ENCODE measurements at regions not wholly inside any gene's neighbourhood (a gene's known extent, or its start where the extent isn't known, plus 50 kb on each side); places are given as distances from the start of the nearest gene placed in this dataset.

DNA sequence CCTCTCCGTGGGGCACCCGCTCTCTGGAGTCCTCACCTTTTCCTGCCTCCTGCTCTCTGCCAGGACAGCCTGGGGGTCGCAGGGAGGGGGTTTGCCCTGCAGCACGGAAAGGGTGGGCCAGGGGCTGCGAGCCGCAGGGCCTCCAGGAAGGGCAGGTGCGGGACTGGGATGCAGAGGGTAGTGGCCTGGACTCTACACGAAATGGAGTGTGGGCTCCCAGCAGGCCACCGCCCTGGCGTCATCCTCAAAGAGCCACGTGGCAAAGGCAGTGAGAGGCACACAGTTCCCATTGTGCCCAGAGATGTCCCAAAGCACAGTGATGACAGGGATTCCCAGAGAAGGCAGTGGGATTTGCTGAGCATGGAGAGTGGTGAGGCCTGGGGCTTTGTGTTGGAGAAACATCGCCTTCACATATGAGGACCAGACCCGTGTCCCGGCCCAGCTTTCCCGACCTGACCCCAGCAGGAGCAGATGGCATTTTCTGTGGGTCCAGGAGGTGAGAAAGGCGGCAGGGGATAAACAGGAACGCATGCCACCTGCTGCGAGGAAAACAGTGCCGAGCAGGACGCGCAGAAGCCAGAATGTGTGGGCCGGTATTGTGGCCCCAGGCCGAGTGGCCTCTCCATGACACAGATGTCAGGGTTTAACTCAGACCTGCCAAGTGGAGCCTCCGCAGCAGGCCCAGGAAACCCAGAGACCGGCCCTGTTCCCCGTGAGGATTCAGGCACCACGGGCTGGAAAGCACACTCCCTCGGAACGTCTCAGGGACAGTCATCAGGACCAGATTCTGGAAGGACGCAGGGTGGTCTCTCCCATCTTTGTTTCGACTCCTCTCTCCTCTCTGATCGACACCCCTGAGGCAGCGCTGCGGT is 855.5 kb upstream of the SALL3 start:
- ChIA-PET POLR2A (no interaction called here), CTCF (no interaction called here)

DNA sequence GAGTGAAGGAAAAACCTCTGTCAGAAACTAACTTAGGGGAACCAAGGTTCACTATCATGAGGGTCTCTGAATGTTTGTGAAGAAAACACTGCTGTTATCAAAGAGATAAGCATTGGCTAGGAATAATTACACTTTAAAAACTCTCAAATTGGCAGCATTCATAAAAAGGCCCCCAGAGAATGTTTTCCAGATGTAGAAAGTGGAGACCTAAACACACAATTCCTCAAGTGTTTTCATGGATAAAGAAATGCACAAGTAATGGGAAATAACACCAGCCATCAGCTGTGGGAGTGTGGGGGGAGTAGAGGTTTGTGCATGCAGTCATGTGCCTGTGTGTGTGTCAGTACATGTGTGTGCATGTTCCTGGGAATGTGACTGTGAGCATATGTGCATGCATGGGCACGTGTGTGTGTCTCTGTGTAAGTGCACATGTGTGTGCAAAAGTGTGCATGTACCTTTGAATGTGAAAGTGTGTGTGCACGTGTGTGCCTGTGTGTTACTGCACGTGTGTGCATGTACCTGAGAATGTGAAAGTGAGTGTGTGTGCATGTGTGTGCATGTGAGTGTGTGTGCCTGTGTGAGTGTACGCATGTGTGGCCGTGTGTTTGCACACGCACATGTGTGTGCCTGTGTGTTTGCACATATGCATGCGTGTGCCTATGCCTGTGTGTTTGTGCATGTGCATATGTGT is 854.3 kb upstream of the SALL3 start:
- CTCF ChIA-PET, result no interaction called here
- POLR2A ChIA-PET, result no interaction called here

DNA sequence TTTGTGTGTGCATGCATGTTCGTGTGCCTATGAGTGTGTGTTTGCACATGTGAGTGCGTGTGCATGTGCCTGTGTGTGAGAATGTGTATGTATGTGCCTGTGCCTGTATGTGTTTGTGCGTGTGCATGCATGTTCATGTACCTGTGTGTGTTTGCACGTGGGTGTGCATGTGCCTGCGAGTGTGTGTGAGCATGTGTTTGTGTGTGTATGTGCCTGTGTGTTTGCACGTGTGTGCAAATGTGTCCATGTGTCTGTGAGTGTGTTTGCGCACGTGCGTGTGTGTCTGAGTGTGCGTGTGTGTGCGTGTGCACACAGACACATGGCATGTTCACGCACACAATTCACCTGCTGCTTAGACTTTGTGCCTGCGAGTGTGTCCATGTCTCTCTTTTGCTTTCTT is 853.5 kb upstream of the SALL3 start:
- ChIA-PET POLR2A (no interaction called here), CTCF (no interaction called here)

DNA sequence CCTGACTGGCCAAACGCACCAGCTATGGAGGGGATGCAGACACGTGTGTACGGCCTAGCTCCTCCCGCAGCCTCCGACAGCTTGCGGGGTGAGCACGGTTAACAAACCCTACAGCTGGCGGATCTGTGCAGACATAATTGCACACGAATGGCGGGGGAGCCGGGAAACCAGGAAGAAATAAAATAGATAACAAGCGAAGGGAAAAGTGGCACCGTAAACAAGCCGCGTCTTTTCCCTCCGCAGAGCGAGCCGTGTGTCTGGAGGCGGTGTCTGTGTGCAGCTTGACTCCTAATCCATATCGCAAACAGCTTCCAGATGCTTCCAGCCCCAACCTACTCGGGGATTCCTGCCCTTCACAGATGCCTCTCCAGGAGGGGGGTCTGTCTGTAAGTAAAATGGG is 853.1 kb upstream of the SALL3 start:
- POLR2A ChIA-PET, result no interaction called here
- CTCF ChIA-PET, result no interaction called here

DNA sequence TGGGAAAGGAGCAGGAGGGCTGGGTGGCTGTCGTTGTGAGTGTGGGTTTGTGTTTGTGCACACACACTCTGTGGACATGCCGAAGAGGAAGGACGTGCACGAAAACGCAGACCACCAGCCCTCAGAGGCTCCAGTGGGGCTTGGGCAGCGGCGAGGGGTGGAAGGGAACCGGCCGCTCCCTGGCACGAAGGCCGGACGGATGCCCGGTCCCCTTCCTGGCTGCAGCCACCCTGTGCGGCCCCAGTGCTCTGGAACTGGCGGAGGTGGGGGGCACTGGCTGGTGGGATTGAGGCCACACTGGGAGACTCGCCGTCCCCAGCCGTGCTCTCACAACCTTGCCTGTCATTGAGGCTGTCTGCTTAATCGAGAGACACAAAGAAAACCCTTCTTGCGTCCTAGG is 852.6 kb upstream of the SALL3 start:
- ChIA-PET CTCF (no interaction called here), POLR2A (no interaction called here)

DNA sequence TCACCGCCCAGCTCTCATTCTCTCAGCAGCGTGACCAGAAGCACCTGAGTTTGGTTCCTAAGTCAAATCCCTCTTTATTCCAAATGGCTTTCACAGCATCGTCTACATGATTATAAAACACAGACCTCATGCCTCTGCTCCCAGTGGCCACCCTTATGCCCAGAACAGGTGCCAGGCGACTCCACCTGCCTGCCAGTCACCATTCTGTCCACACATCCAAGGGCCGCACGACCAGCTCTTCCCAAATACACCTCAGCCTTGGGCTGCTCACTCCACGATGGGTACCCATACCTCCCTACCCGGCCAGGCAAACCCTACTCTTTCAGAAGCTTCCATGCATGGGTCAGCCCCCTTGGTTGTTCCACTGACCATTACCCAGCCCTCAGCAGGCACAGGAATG is 851.6 kb upstream of the SALL3 start:
- ChIA-PET POLR2A (no interaction called here), CTCF (no interaction called here)

DNA sequence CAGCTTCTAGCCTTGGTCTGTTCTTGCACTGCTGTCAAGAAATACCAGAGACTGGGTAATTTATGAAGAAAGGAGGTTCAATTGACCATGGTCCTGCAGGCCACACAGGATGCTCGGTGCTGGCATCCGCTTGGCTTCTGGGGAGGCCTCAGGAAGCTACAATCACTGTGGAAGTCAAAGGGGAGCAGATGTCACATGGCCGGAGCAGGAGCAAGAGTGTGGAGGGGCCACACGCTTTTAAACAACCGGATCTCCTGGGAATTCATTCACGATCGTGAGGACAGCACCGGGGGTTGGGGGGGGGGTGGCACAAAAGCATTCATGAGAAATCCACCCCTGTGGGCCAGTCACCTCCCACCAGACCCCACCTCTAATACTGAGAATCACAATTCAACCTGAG is 850.4 kb upstream of the SALL3 start:
- CTCF ChIA-PET, result no interaction called here
- POLR2A ChIA-PET, result no interaction called here

DNA sequence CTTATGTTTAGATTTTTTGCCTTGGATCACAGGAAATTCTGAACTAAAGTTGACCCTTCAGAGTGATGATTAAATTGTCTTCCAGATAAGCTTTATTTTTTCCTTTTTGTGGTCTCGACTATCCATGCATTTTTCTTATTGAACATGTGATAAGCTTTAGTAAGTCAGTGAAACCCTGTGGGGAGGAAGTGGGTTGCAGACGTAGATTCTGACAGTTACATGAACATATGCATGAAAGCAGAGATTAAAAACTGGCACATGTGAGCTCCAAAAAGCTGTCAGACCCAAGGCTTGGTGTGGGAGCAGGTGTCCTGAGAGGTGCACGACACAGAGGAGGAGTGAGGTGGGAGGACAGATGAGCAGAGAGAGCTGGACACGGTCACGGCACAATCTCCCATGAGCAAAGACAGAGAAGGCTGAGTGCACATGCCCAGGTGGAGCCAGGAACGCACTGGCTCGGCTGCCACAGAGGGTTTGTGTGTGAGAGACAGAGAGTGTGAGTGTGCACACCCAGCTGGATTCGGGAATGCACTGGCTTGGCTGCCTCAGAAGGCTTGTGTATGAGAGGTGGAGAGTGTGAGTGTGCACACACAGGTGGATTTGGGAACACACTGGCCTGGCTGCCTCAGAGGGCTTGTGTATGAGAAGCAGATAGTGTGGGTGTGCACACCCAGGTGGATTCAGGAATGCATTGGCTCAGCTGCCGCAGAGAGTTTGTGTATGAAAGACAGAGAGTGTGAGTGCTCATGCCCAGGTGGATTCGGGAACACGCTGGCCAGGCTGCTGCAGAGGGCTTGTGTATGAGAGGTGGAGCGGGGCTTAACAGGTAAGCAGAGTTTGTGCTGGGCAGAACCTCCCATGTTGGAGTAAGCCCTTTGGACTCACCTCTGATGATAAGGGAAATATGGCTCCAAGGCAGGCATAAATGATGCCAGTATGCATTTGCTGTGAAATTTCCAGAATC is 849.1 kb upstream of the SALL3 start:
- POLR2A ChIA-PET, result no interaction called here

DNA sequence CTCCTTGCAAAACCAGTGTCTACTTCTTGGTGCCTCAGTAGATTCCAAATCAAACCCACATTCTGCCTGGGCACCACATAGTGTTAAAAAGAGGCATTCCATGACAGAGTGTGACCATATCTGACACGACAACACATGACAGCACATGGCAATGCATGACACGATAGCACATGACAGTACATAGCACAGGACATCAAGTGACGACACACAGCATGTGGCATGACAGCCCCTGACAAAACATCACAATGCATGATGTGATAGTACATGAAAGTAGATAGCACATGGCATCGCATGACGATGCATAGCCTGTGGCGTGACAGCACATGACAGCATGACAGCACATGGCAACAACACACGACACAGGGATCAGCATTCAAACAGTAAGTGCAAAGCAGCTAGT is 845.9 kb upstream of the SALL3 start:
- CTCF ChIA-PET, result no interaction called here
- POLR2A ChIA-PET, result no interaction called here

More for the DNA sequence above, 849.1 kb upstream of the SALL3 start:
- CTCF ChIA-PET, result no interaction called here

DNA sequence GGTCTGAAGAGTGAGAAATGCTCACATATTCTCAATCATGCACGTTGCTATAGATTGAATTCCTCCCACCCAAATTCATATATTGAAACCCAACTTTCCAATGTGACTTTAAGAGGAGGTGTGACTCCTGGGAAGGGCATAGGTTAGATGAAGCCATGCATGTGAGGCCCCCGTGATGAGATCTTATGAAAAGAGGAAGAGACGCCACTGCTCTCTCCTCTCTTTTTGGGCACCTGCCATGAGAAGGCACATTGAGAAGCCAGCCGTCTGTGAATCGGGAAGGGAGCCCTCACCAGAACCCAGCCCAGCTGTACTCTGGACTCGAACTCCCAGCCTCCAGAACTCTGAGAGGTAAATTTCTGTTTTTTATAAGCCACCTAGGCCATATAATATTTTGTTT is 842.6 kb upstream of the SALL3 start:
- CTCF ChIA-PET, result no interaction called here
- POLR2A ChIA-PET, result no interaction called here

DNA sequence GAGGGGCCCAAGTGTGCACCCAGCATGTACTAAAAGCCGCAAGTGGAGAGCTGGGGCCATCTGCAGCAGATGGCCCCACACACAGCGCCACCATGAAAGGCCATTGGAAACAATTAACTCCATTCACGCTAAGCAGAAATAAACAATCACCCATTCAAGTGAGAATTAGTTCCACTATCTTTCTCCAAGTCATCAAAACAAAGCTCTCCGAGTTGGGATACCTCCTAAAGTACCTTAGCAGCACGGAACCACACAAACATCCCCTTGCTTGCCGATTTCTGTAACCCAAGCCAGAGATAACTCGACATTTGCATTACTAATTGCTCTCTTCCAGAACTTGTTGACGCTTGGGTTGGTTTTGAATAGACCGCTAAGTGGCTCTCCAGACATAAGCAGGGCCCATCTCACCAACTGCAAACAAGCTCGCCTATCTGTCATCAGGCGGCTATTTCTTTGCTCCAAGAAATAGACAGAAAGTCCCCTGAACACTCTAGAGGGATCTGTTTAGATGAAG is 840.6 kb upstream of the SALL3 start:
- POLR2A ChIA-PET, result no interaction called here
- CTCF ChIA-PET, result no interaction called here

DNA sequence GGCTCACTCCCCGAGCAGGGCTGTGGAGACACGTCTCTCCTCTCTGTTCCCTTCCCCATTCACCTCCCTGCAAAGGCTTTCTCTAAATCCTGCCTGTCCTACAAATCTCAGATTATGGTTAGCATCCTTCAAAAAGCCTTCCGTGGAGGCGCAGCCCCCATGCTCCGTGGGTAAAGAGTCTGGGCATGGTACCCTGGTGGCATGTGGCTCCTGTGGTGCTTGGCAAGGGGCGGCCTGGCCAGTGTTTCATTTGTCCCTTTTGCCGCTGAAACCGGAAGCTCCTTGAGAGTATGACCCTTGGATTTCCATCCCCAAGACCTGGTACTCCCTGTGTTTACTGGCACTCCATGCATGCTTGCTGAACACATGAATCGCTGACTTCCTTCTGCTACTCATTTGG is 839.3 kb upstream of the SALL3 start:
- POLR2A ChIA-PET, result no interaction called here

DNA sequence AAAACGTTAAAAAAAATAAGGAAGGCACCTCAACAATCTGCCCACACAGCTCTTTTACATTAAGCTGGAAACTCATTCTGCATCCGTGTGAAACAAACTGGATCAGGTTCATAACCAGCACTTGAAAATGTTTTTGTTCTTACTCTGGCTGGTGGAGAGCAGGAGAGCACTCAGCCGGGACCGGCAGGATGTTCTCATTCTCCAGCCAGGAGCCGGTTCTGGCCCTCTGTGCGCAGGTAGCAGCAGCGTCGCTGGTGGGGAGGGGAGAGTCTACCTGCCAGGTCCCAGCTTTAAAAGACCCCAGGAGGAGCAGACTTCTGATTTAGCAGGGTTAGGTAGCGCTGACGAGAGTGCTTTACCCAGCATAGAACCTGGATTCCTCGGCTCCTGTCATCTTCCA is 834.9 kb upstream of the SALL3 start:
- CTCF ChIA-PET, result no interaction called here
- POLR2A ChIA-PET, result no interaction called here

More for the DNA sequence above, 839.3 kb upstream of the SALL3 start:
- CTCF ChIA-PET, result no interaction called here

DNA sequence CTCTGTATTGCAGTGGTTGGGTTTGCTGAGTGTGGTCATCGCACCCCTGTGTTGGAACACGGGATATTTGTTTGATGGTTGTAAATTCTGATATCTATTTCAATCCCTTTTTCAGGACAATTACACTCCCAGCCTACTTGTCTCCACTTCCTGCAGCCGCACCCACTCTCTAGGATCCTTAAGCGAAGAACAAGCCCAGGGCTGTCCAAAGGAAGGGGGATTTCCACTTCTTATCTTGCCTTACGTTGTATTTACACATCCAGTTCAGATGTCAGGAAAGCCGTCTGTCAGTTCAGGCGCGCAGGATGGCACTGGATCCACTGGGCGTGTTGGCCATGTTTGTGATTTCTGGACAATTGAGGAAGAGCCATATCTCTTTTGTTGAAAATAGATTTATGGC is 834.5 kb upstream of the SALL3 start:
- POLR2A ChIA-PET, result no interaction called here
- CTCF ChIA-PET, result no interaction called here

DNA sequence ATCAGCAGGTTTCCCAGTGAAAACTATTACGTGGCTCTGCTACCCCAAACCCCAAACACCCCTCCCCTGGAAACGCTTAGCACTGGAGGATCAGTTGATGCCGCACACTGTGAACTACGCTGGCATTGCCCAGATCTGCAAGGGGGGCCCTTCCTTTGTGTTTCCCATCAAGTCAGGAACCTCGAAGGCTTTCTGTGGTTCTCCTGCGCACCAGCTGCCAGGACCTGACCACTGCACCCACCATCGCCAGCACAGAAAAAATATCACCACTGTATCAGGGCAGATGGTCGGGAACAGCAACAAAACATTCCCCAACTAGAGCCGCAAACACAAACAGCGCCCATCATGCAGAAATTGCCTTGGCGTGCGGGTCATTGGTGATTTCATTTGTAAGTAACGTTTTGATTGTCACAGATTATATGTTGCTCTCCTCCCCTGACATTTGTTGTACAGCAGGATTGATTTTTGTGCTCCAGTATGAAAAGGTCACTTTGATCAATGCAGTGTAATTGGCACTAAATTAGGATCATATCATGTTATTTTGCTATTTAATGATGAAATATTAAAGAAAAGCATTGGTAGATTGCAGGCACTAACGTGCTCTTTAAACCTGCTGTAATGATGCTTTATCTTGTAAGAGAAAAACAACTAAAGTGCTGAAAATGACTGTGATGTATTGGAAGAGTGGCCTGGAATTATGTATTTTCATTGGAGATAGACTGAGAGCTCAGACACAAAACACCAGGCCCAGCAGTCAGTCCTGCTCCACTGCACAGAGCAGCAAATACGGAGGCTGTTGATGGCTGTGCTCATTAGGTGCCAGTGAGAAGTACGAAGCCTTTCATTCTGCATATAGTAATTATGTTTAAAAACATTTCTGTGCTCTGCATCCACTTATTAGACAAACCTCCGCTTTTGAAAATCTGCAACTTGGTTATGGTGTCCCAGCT is 833.2 kb upstream of the SALL3 start:
- CTCF ChIA-PET, result no interaction called here

DNA sequence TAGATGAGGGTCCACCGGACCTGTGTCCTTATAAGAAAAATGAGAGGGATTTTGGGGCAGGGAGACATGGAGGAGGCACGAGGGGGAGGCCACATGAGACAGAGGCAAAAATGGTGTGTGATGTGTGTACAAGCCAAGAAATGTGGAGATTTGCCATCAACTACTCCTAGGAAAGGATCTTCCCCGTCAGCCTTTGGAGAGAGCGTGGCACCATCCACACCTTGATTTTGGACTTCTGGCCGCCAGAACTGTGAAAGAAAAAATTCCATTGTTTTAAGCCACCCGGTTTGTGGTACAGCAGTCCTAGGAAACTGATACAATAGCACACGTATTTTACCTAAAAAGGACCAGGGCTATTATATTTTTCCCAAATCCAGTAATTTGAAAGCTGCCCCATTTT is 829.0 kb upstream of the SALL3 start:
- CTCF ChIA-PET, result no interaction called here
- POLR2A ChIA-PET, result no interaction called here

More for the DNA sequence above, 833.2 kb upstream of the SALL3 start:
- POLR2A ChIA-PET, result no interaction called here

DNA sequence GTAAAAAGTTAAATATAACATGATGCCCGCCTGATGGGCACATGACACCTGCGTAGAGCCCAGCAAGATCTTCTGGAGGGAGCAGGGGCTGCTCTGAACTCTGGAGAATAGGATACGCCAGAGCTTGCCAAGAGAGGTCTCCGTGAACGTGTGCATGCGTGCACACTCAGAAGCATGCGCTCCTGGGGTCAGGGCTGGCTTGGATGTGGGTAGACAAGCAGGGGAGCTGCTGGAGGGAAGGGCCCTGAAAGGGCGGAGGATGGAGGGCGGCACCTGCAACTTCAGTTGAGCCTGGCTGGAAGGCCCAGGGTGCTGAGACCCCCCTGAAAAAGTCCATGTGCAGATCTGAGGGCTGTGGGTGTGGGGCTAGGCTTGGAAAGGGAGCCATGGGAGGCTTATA is 828.4 kb upstream of the SALL3 start:
- ChIA-PET POLR2A (no interaction called here), CTCF (no interaction called here)

DNA sequence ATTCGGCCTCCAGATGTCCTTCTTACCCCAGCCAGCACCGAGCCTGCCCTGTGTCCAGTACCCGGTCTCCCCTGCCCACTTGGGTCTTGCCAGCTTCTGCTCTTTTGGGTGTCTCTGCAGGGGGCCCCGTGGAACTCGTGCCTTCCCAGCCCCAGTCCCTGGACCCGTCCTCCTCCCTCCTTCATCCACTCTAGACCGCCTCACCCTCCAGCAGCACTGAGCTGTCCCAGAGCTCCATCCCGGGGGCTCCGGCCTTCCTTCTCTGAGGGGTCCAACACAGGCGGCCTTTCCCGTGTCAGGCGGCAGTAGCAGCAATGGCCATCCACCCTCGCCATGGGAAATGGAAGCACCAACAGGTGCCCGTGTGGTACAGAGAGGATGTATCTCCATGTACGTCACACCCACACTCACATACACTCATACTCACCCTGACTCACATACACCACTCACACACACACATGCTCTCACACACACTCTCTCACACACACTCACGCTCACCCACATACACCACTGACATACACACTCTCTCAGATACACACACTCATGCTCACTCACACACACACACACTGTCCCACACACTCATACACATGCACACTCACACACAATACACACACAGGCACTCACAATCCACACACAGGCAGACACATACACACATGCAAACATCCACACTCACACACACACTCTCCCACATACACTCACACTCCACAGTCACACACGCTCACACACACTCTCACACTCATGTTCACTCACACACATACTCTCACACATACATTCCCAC is 827.5 kb upstream of the SALL3 start:
- CTCF ChIA-PET, result no interaction called here

DNA sequence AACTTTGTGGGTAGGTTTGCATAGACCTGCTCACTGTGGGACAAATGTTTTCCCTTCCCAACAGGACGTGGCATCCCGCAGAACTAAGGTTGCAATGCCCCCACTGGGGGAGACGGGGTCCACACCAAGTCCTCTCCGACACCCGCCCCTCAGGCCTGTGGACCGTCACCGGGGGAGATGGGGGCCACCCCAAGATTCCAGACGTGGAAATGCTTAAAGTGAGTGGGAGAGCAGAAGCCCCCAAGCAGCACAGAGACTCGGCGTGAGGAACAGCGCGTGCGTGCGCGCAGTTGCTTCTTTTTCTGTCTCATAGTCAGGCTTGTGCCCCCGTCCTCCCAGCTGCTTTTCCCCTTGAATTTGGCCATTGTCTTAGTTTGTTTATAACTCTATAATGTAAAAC is 826.3 kb upstream of the SALL3 start:
- CTCF ChIA-PET, result no interaction called here
- POLR2A ChIA-PET, result no interaction called here

More for the DNA sequence above, 827.5 kb upstream of the SALL3 start:
- POLR2A ChIA-PET, result no interaction called here
